ENCODE measurements at regions not wholly inside any gene's neighbourhood (a gene's known extent, or its start where the extent isn't known, plus 50 kb on each side); places are given as distances from the start of the nearest gene placed in this dataset.

DNA sequence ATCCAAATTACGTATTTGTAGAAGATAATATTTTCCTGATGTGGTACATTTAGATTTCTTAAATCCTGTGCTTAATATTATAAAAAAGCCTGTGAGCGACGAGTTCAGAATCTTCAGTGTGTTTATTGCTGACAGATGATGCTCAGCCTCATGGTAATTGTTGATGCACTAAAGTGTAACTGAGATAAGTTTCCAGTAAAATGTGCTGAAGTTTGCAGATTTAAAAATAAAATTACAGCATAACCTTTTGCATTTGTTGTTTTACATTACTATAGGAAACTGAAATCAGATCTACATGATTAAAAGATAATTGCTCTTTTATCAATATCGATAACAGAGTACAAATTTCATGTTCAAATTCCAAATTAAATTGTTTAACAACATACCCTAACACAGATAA lies 307.6 kb downstream of the FIGN start:
- H3K9ac ChIP-seq (ENCODE audit: low read depth, low read length, poor library complexity) = no peak overlapping the region
- H3K4me2 ChIP-seq (ENCODE audit: insufficient read depth, low read length, poor library complexity, severe bottlenecking) = no peak overlapping the region
- H3K36me3 ChIP-seq (replicated peaks in 1 of 2; ENCODE audit: control insufficient read depth in 2 of 2, insufficient read depth in 2 of 2, low read length in 2 of 2) = no peaks in the 10 kb centered on the region
- H3K27me3 ChIP-seq (ENCODE audit: control insufficient read depth in 3 of 3, insufficient read depth in 3 of 3, low read depth in 1 of 3, low read length in 3 of 3) = no peaks in the 10 kb centered on the region
- no peak overlapping the region for H3K4me3 ChIP-seq (ENCODE audit: low read length in 2 of 2)
- H2BK15ac ChIP-seq (ENCODE audit: low read length) = no peak overlapping the region
- no peaks in the 10 kb centered on the region for H3K9me3 ChIP-seq (replicated peaks in 1 of 2; ENCODE audit: control insufficient read depth in 2 of 2, insufficient read depth in 1 of 2, low read depth in 1 of 2, low read length in 2 of 2)
- H2BK12ac ChIP-seq (ENCODE audit: low read length) = no peak overlapping the region
- WGBS, 2 donors (ENCODE audit: extremely low coverage in 2 of 2, insufficient read length in 2 of 2, insufficient replicate concordance in 1 of 2) = no CpG with 5 or more reads among the region's 4 CpGs
- H3K79me1 ChIP-seq (ENCODE audit: low read depth, low read length) = no peaks in the 10 kb centered on the region
- H3K4me1 ChIP-seq (ENCODE audit: control insufficient read depth in 2 of 2, insufficient read depth in 1 of 2, low read depth in 1 of 2, low read length in 2 of 2) = no peaks in the 10 kb centered on the region
- H2BK5ac ChIP-seq (ENCODE audit: low read length) = no peak overlapping the region
- H4K8ac ChIP-seq (ENCODE audit: low read depth, low read length) = no peak overlapping the region
- no peak overlapping the region for H2BK120ac ChIP-seq (ENCODE audit: low read depth, low read length)
- H3K23ac ChIP-seq (ENCODE audit: low read depth, low read length, poor library complexity) = no peak overlapping the region
- H4K91ac ChIP-seq (ENCODE audit: low read depth, low read length, poor library complexity) = no peak overlapping the region
- no peak overlapping the region for H3K4ac ChIP-seq (ENCODE audit: low read length)
- H2AK5ac ChIP-seq (ENCODE audit: low read depth, low read length) = no peak overlapping the region
- no peak overlapping the region for H3K18ac ChIP-seq (ENCODE audit: low read length)
- H2AFZ ChIP-seq (ENCODE audit: low read length) = no peak overlapping the region
- H3K27ac ChIP-seq (replicated peaks; ENCODE audit: low read length) = no peak overlapping the region
- no peak overlapping the region for H3K14ac ChIP-seq (ENCODE audit: low read length)
- DNase-seq (ENCODE audit: low spot score) = no peak

DNA sequence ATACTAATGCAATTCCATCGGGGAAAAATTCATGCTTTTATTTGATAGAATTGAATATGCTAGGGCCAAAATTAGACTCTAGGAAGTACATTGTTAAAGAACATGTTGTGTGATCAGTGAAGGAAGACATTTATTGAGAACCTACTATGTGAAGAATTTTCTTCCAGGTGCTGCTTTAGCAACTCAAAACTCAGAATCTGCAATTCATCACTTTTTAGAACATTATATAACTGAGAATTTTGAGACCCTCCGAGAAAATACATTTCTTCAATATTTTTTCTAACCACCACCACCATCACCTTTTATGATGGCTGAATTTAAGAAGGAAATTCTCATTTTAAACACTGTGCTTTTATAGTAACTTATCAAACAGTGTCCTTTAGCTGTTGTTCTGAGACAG lies 315.2 kb downstream of the FIGN start:
- no peak overlapping the region for H3K23ac ChIP-seq (ENCODE audit: low read depth, low read length, poor library complexity)
- no CpG with 5 or more reads among the region's 2 CpGs for WGBS, 2 donors (ENCODE audit: extremely low coverage in 2 of 2, insufficient read length in 2 of 2, insufficient replicate concordance in 1 of 2)

DNA sequence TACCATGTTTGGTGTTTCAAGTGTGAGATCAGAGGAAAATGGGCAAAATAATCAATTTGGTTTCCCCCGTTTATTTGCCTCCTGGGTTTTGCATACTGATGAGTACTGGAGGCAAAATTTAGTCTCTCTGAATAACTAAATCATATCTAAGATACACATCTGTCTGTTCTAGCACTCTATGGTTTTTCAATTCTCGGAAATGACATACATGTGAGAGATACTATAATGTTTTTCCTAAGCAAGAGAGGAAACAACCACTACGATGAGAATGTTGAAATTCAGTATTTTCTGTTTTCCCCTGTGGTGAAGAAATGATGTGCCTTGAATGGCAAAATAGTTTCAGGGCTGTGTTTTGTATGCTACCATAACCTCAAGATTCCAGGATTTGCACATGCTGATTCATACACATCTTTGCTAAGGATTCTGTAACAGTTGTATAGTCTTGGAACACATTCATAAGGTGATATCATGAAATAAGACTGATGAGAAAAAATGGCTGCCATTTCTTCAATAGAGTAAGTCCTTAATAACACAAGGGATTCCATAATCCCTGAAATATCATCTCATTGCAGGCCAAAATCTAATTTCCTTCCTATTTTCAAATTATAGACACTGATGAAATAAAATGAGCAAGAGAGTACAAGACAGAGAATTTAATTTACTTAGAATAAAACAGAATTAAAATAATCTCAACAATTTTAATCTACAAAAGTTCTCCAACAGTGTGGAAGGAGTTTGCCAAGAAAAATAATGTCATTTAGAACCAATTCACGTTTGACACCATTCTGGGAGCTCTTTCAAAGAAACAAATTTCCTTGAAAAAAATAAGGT lies 316.6 kb downstream of the FIGN start:
- H4K8ac ChIP-seq (ENCODE audit: low read depth, low read length) = no peak overlapping the region
- H3K4me2 ChIP-seq (ENCODE audit: insufficient read depth, low read length, poor library complexity, severe bottlenecking) = no peak overlapping the region
- H3K27ac ChIP-seq (replicated peaks; ENCODE audit: low read length) = no peak overlapping the region
- H3K14ac ChIP-seq (ENCODE audit: low read length) = no peak overlapping the region
- H2BK15ac ChIP-seq (ENCODE audit: low read length) = no peak overlapping the region
- no peak overlapping the region for H3K9ac ChIP-seq (ENCODE audit: low read depth, low read length, poor library complexity)
- H3K18ac ChIP-seq (ENCODE audit: low read length) = no peak overlapping the region
- H3K4me1 ChIP-seq (ENCODE audit: control insufficient read depth in 2 of 2, insufficient read depth in 1 of 2, low read depth in 1 of 2, low read length in 2 of 2) = no peaks in the 10 kb centered on the region
- no peak overlapping the region for H2AK5ac ChIP-seq (ENCODE audit: low read depth, low read length)
- no peak overlapping the region for H3K23ac ChIP-seq (ENCODE audit: low read depth, low read length, poor library complexity)
- DNase-seq (ENCODE audit: low spot score) = no peak
- H2BK120ac ChIP-seq (ENCODE audit: low read depth, low read length) = no peak overlapping the region
- no peak overlapping the region for H2BK12ac ChIP-seq (ENCODE audit: low read length)
- H2BK5ac ChIP-seq (ENCODE audit: low read length) = no peak overlapping the region
- H3K36me3 ChIP-seq (replicated peaks in 1 of 2; ENCODE audit: control insufficient read depth in 2 of 2, insufficient read depth in 2 of 2, low read length in 2 of 2) = no peaks in the 10 kb centered on the region
- no CpG with 5 or more reads among the region's 4 CpGs for WGBS, 2 donors (ENCODE audit: extremely low coverage in 2 of 2, insufficient read length in 2 of 2, insufficient replicate concordance in 1 of 2)
- H3K4ac ChIP-seq (ENCODE audit: low read length) = no peak overlapping the region
- no peaks in the 10 kb centered on the region for H3K9me3 ChIP-seq (replicated peaks in 1 of 2; ENCODE audit: control insufficient read depth in 2 of 2, insufficient read depth in 1 of 2, low read depth in 1 of 2, low read length in 2 of 2)
- no peak overlapping the region for H4K91ac ChIP-seq (ENCODE audit: low read depth, low read length, poor library complexity)
- no peaks in the 10 kb centered on the region for H3K27me3 ChIP-seq (ENCODE audit: control insufficient read depth in 3 of 3, insufficient read depth in 3 of 3, low read depth in 1 of 3, low read length in 3 of 3)
- no peak overlapping the region for H2AFZ ChIP-seq (ENCODE audit: low read length)
- H3K79me1 ChIP-seq (ENCODE audit: low read depth, low read length) = no peaks in the 10 kb centered on the region
- H3K4me3 ChIP-seq (ENCODE audit: low read length in 2 of 2) = no peak overlapping the region

More for the DNA sequence above, 315.2 kb downstream of the FIGN start:
- no peak overlapping the region for H2BK120ac ChIP-seq (ENCODE audit: low read depth, low read length)
- no peaks in the 10 kb centered on the region for H3K27me3 ChIP-seq (ENCODE audit: control insufficient read depth in 3 of 3, insufficient read depth in 3 of 3, low read depth in 1 of 3, low read length in 3 of 3)
- H2BK15ac ChIP-seq (ENCODE audit: low read length) = no peak overlapping the region
- H4K8ac ChIP-seq (ENCODE audit: low read depth, low read length) = no peak overlapping the region
- no peaks in the 10 kb centered on the region for H3K36me3 ChIP-seq (replicated peaks in 1 of 2; ENCODE audit: control insufficient read depth in 2 of 2, insufficient read depth in 2 of 2, low read length in 2 of 2)
- H3K27ac ChIP-seq (replicated peaks; ENCODE audit: low read length) = no peak overlapping the region
- no peak overlapping the region for H3K18ac ChIP-seq (ENCODE audit: low read length)
- H2BK5ac ChIP-seq (ENCODE audit: low read length) = no peak overlapping the region
- no peak overlapping the region for H3K9ac ChIP-seq (ENCODE audit: low read depth, low read length, poor library complexity)
- H3K4me1 ChIP-seq (ENCODE audit: control insufficient read depth in 2 of 2, insufficient read depth in 1 of 2, low read depth in 1 of 2, low read length in 2 of 2) = no peaks in the 10 kb centered on the region
- H3K14ac ChIP-seq (ENCODE audit: low read length) = no peak overlapping the region
- no peak overlapping the region for H3K4me3 ChIP-seq (ENCODE audit: low read length in 2 of 2)
- no peak overlapping the region for H2AFZ ChIP-seq (ENCODE audit: low read length)
- H2BK12ac ChIP-seq (ENCODE audit: low read length) = no peak overlapping the region
- H4K91ac ChIP-seq (ENCODE audit: low read depth, low read length, poor library complexity) = no peak overlapping the region
- H3K4me2 ChIP-seq (ENCODE audit: insufficient read depth, low read length, poor library complexity, severe bottlenecking) = no peak overlapping the region
- no peaks in the 10 kb centered on the region for H3K79me1 ChIP-seq (ENCODE audit: low read depth, low read length)
- H3K9me3 ChIP-seq (replicated peaks in 1 of 2; ENCODE audit: control insufficient read depth in 2 of 2, insufficient read depth in 1 of 2, low read depth in 1 of 2, low read length in 2 of 2) = no peaks in the 10 kb centered on the region
- H2AK5ac ChIP-seq (ENCODE audit: low read depth, low read length) = no peak overlapping the region
- no peak overlapping the region for H3K4ac ChIP-seq (ENCODE audit: low read length)
- DNase-seq (ENCODE audit: low spot score) = no peak

DNA sequence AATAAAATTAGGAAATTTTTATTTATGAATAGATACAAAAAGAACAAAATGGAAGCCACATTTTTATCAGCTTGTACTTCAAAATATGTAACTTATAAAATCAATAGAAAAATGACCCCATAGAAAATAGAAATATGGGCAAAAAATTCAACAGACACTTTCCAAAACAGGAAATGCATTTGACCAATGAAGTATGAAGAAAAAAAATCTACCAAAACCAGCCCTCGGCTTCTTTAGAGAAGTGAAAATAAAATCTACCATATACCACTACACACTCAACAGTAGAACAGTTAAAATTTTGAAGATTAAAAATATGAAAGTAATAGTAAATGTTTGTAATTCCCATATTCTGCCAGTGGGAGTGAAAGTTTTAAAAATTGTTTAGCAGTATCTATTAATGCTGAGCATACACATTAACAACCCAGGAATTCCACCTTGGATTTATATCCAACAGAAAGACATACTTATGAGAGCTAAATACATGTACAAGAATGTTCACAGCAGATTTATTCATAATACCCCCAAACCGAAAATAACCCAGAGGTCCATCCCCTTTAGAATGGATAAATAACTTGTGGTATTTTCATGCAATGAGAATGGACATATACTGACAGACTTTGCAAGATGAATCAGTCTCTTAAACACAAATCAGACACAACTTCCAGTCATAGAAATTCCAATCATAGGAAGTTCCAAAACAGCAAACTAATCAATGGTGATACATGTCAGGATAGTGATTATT lies 318.0 kb downstream of the FIGN start:
- Histone ChIP-seq H3K4me3 (ENCODE audit: low read length in 2 of 2) (no peak overlapping the region), H4K8ac (ENCODE audit: low read depth, low read length) (no peak overlapping the region), H3K18ac (ENCODE audit: low read length) (no peak overlapping the region), H2BK5ac (ENCODE audit: low read length) (no peak overlapping the region), H3K27ac (replicated peaks; ENCODE audit: low read length) (no peak overlapping the region), H2BK120ac (ENCODE audit: low read depth, low read length) (no peak overlapping the region), H3K79me1 (ENCODE audit: low read depth, low read length) (no peaks in the 10 kb centered on the region), H3K4ac (ENCODE audit: low read length) (no peak overlapping the region), H2BK15ac (ENCODE audit: low read length) (no peak overlapping the region), H2BK12ac (ENCODE audit: low read length) (no peak overlapping the region), H3K23ac (ENCODE audit: low read depth, low read length, poor library complexity) (no peak overlapping the region), H3K27me3 (ENCODE audit: control insufficient read depth in 3 of 3, insufficient read depth in 3 of 3, low read depth in 1 of 3, low read length in 3 of 3) (no peaks in the 10 kb centered on the region), H3K14ac (ENCODE audit: low read length) (no peak overlapping the region), H3K9ac (ENCODE audit: low read depth, low read length, poor library complexity) (no peak overlapping the region), H4K91ac (ENCODE audit: low read depth, low read length, poor library complexity) (no peak overlapping the region), H3K9me3 (replicated peaks in 1 of 2; ENCODE audit: control insufficient read depth in 2 of 2, insufficient read depth in 1 of 2, low read depth in 1 of 2, low read length in 2 of 2) (no peaks in the 10 kb centered on the region), H3K4me2 (ENCODE audit: insufficient read depth, low read length, poor library complexity, severe bottlenecking) (no peak overlapping the region), H3K36me3 (replicated peaks in 1 of 2; ENCODE audit: control insufficient read depth in 2 of 2, insufficient read depth in 2 of 2, low read length in 2 of 2) (no peaks in the 10 kb centered on the region), H3K4me1 (ENCODE audit: control insufficient read depth in 2 of 2, insufficient read depth in 1 of 2, low read depth in 1 of 2, low read length in 2 of 2) (no peaks in the 10 kb centered on the region), H2AK5ac (ENCODE audit: low read depth, low read length) (no peak overlapping the region), H2AFZ (ENCODE audit: low read length) (no peak overlapping the region)
- no CpG with 5 or more reads among the region's 2 CpGs for WGBS, 2 donors (ENCODE audit: extremely low coverage in 2 of 2, insufficient read length in 2 of 2, insufficient replicate concordance in 1 of 2)
- no peak for DNase-seq (ENCODE audit: low spot score)
